HG02938 (cell line): ENCODE measurements at regions not wholly inside any gene's neighbourhood (a gene's known extent, or its start where the extent isn't known, plus 50 kb on each side); places are given as distances from the start of the nearest gene placed in this dataset.

ENCODE experiments used
- ATAC-seq: cut with Tn5 transposase; IDR thresholded peaks from one replicate; pipeline ENCODE4 v1.9.1; 2021; ENCODE audit warnings: mild to moderate bottlenecking, moderate library complexity; ENCODE audit not compliant: unreplicated experiment

- ATAC-seq, result no peak
These were observed 118.3 kb downstream of the GYPC start for GRCh38 chr2:126774290-126774689.

GRCh38 chr2:126774761-126775160 lies 118.8 kb downstream of the GYPC start:
- ATAC-seq, result no peak

GRCh38 chr2:126775300-126775985 lies 119.5 kb downstream of the GYPC start:
- ATAC-seq, result no peak

GRCh38 chr2:126776255-126776654 lies 120.3 kb downstream of the GYPC start:
- no peak for ATAC-seq

- peak; percentile 83 for ATAC-seq
These were observed 121.0 kb downstream of the GYPC start for GRCh38 chr2:126776692-126777619.

GRCh38 chr2:126777620-126777978 lies 121.1 kb upstream of the TEX51 start:
- peak; percentile 18 for ATAC-seq

- ATAC-seq, result no peak
These were observed 119.9 kb upstream of the TEX51 start for GRCh38 chr2:126778561-126779501.

GRCh38 chr2:126781206-126781605 lies 117.5 kb upstream of the TEX51 start:
- ATAC-seq, result no peak

GRCh38 chr2:126781806-126782205 lies 116.9 kb upstream of the TEX51 start:
- no peak for ATAC-seq

GRCh38 chr2:126782648-126783047 lies 116.0 kb upstream of the TEX51 start:
- no peak for ATAC-seq

GRCh38 chr2:126783341-126783740 lies 115.3 kb upstream of the TEX51 start:
- no peak for ATAC-seq

GRCh38 chr2:126784045-126784444 lies 114.6 kb upstream of the TEX51 start:
- no peak for ATAC-seq

- ATAC-seq, result no peak
These were observed 114.1 kb upstream of the TEX51 start for GRCh38 chr2:126784621-126785020.

GRCh38 chr2:126785236-126785635 lies 113.5 kb upstream of the TEX51 start:
- ATAC-seq, result no peak

- ATAC-seq, result no peak
These were observed 112.8 kb upstream of the TEX51 start for GRCh38 chr2:126785862-126786261.

GRCh38 chr2:126786765-126787164 lies 111.9 kb upstream of the TEX51 start:
- ATAC-seq, result no peak

GRCh38 chr2:126787289-126787688 lies 111.4 kb upstream of the TEX51 start:
- no peak for ATAC-seq

GRCh38 chr2:126788113-126788512 lies 110.6 kb upstream of the TEX51 start:
- no peak for ATAC-seq

- no peak for ATAC-seq
These were observed 110.0 kb upstream of the TEX51 start for GRCh38 chr2:126788652-126789051.

GRCh38 chr2:126790987-126791780 lies 107.5 kb upstream of the TEX51 start:
- no peak for ATAC-seq
